ENCODE measurements at regions not wholly inside any gene's neighbourhood (a gene's known extent, or its start where the extent isn't known, plus 50 kb on each side); places are given as distances from the start of the nearest gene placed in this dataset.
"Not testable (repeated sequence)": the region's sequence is repeated elsewhere in the genome, so short reads cannot be mapped to it uniquely, and the experiment has no call there.

DNA sequence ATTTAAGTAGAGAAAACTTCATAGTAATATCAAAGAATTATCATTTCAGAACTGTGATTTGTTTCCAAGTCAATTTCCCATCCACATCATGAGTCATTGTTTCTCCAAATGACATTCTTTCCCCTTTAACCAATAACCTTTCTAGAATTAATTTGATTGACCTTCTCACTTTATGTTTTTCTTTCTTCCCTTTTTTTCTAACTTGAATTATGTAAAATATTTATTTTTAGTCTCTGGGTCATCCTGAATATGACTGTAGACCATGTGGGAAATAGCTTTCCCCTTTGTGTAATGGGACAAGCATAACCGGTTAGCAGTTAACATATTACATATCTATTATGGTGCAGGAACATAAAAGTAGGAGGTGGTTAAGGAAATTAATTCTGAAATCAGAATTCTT is 291.1 kb downstream of the GJA1 start:
- Mint-ChIP-seq H3K4me1 (no peaks in the 10 kb centered on the region), H3K4me3 (no peak overlapping the region), H3K9me3 (peaks cover 0 to 14% (median 4%) of the 10 kb centered on the region in 7 donors), H3K36me3 (no peaks in the 10 kb centered on the region), H3K27me3 (no peaks in the 10 kb centered on the region), H3K27ac (no peak overlapping the region)
- H3K4me3 ChIP-seq (ENCODE audit: low read depth, low read length) = no peak overlapping the region
- no peaks in the 10 kb centered on the region for H3K36me3 ChIP-seq (ENCODE audit: control insufficient read depth, insufficient read depth, low read length)
- H3K27me3 ChIP-seq (ENCODE audit: control insufficient read depth, insufficient read depth, low read length) = no peaks in the 10 kb centered on the region
- ATAC-seq (ENCODE audit: low read depth in 2 of 2) (no peak), DNase-seq (no peak)
- no peaks in the 10 kb centered on the region for H3K4me1 ChIP-seq (ENCODE audit: control insufficient read depth, insufficient read depth, low read length, poor library complexity, severe bottlenecking)
- H3K9me3 ChIP-seq (ENCODE audit: control insufficient read depth in 2 of 2, low read length in 2 of 2) = no peaks in the 10 kb centered on the region
- no peak overlapping the region for H3K27ac ChIP-seq (ENCODE audit: insufficient read depth, low read length, poor library complexity, severe bottlenecking)

DNA sequence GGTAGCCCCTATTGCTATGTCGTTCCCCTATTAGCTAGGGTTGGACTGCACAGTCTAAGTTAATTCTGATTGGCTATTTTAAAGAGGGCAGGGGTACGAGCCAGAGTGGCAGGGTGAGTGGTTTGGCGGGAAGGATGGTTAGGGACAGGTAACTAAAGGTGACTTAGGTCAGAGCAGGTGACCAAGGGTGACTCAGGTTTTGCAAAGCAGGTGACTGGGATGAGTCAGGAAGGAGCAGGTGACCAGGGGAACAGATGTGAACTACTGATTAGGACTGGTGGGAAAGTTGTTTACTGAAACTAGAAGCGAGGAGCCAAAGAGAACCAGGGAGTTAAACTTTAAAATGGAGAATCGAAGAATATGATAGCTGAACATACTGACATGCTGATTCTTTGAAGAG is 295.2 kb downstream of the GJA1 start:
- Mint-ChIP-seq H3K4me3 (no peak overlapping the region), H3K27me3 (no peaks in the 10 kb centered on the region), H3K9me3 (peaks cover 0 to 14% (median 3%) of the 10 kb centered on the region in 7 donors), H3K27ac (no peak overlapping the region), H3K36me3 (no peaks in the 10 kb centered on the region), H3K4me1 (no peaks in the 10 kb centered on the region)
- no peaks in the 10 kb centered on the region for H3K4me1 ChIP-seq (ENCODE audit: control insufficient read depth, insufficient read depth, low read length, poor library complexity, severe bottlenecking)
- H3K27ac ChIP-seq (ENCODE audit: insufficient read depth, low read length, poor library complexity, severe bottlenecking) = no peak overlapping the region
- H3K36me3 ChIP-seq (ENCODE audit: control insufficient read depth, insufficient read depth, low read length) = no peaks in the 10 kb centered on the region
- H3K9me3 ChIP-seq (ENCODE audit: control insufficient read depth in 2 of 2, low read length in 2 of 2) = no peaks in the 10 kb centered on the region
- H3K4me3 ChIP-seq (ENCODE audit: low read depth, low read length) = no peak overlapping the region
- ATAC-seq (ENCODE audit: low read depth in 2 of 2) (no peak), DNase-seq (no peak)
- H3K27me3 ChIP-seq (ENCODE audit: control insufficient read depth, insufficient read depth, low read length) = no peaks in the 10 kb centered on the region

DNA sequence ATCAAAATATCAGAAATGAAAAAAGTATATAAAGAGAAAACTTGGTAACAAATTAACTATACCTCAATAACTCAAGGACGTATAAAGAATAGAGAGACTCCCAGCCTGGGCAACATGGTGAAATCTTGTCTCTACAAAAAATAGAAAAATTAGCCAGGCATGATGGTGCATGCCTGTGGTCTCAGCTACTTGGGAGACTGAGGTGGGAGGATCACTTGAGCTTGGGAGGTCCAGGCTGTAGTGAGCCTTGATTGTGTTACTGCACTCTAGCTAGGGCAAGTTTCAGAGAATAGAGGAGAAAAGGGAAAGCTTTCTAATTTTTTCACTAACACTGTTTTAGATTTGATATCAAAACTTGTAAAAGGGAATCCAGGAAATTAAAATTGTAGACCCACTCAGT is 295.9 kb downstream of the GJA1 start:
- no peaks in the 10 kb centered on the region for H3K4me1 ChIP-seq (ENCODE audit: control insufficient read depth, insufficient read depth, low read length, poor library complexity, severe bottlenecking)
- H3K9me3 ChIP-seq (ENCODE audit: control insufficient read depth in 2 of 2, low read length in 2 of 2) = no peaks in the 10 kb centered on the region
- no peaks in the 10 kb centered on the region for H3K4me1 Mint-ChIP-seq
- H3K36me3 ChIP-seq (ENCODE audit: control insufficient read depth, insufficient read depth, low read length) = no peaks in the 10 kb centered on the region
- no peaks in the 10 kb centered on the region for H3K27me3 Mint-ChIP-seq
- peaks cover 0 to 14% (median 3%) of the 10 kb centered on the region in 7 donors for H3K9me3 Mint-ChIP-seq
- H3K27ac ChIP-seq (ENCODE audit: insufficient read depth, low read length, poor library complexity, severe bottlenecking) = no peak overlapping the region
- no peak overlapping the region for H3K4me3 ChIP-seq (ENCODE audit: low read depth, low read length)
- H3K27me3 ChIP-seq (ENCODE audit: control insufficient read depth, insufficient read depth, low read length) = no peaks in the 10 kb centered on the region
- ATAC-seq (ENCODE audit: low read depth in 2 of 2) (no peak), DNase-seq (no peak)
- no peak overlapping the region for H3K27ac Mint-ChIP-seq
- H3K36me3 Mint-ChIP-seq = no peaks in the 10 kb centered on the region
- no peak overlapping the region for H3K4me3 Mint-ChIP-seq

DNA sequence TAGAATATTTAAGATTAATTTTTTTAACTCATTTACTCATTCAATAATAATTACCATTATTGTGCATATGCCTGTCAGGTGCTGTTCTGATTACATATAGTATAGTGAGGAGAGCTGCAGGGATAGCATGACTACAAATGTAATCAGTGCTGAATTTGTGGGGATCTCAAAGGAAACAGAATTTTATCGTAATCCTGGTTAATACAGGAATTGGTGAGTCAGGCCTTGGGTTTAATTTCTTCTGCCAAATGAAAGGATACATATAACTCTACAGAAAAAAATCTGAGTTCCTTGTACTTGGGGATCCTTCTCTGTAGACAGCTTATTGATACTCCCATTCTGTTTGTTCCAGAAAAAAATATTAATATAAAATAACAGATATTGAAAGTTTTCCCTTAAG is 297.2 kb downstream of the GJA1 start:
- no peaks in the 10 kb centered on the region for H3K36me3 ChIP-seq (ENCODE audit: control insufficient read depth, insufficient read depth, low read length)
- no peaks in the 10 kb centered on the region for H3K27me3 ChIP-seq (ENCODE audit: control insufficient read depth, insufficient read depth, low read length)
- Mint-ChIP-seq H3K4me1 (no peaks in the 10 kb centered on the region), H3K27me3 (no peaks in the 10 kb centered on the region), H3K27ac (no peak overlapping the region), H3K9me3 (peaks cover 0 to 14% (median 3%) of the 10 kb centered on the region in 7 donors), H3K36me3 (no peaks in the 10 kb centered on the region), H3K4me3 (no peak overlapping the region)
- no peaks in the 10 kb centered on the region for H3K4me1 ChIP-seq (ENCODE audit: control insufficient read depth, insufficient read depth, low read length, poor library complexity, severe bottlenecking)
- H3K27ac ChIP-seq (ENCODE audit: insufficient read depth, low read length, poor library complexity, severe bottlenecking) = no peak overlapping the region
- H3K9me3 ChIP-seq (ENCODE audit: control insufficient read depth in 2 of 2, low read length in 2 of 2) = no peaks in the 10 kb centered on the region
- ATAC-seq (ENCODE audit: low read depth in 2 of 2) = no peak
- H3K4me3 ChIP-seq (ENCODE audit: low read depth, low read length) = no peak overlapping the region
- DNase-seq = no peak

DNA sequence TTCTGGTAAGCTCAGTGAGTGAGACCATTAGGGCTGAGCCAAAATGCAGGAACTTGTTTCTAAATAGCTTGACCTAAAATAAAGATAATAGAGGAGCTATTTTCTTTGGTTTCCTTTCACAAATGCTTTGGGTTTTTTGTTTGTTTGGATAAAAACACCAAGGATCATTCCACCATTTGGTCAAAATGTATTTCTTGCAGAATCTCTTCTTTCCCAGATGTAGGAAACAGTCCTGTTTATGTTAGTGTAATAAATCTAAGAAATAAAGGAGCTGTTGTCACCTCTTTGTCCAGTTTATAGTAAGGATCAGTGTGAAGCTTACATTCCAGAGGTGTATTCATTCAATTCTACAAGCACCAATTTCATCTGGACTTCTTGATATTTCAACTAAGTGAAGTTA is 297.8 kb downstream of the GJA1 start:
- H3K9me3 ChIP-seq (ENCODE audit: control insufficient read depth in 2 of 2, low read length in 2 of 2) = no peaks in the 10 kb centered on the region
- Mint-ChIP-seq H3K4me1 (no peaks in the 10 kb centered on the region), H3K36me3 (no peaks in the 10 kb centered on the region), H3K27ac (no peak overlapping the region), H3K4me3 (no peak overlapping the region), H3K9me3 (peaks cover 0 to 14% (median 5%) of the 10 kb centered on the region in 7 donors), H3K27me3 (no peaks in the 10 kb centered on the region)
- DNase-seq = no peak
- H3K27ac ChIP-seq (ENCODE audit: insufficient read depth, low read length, poor library complexity, severe bottlenecking) = no peak overlapping the region
- H3K4me1 ChIP-seq (ENCODE audit: control insufficient read depth, insufficient read depth, low read length, poor library complexity, severe bottlenecking) = no peaks in the 10 kb centered on the region
- no peak overlapping the region for H3K4me3 ChIP-seq (ENCODE audit: low read depth, low read length)
- ATAC-seq (ENCODE audit: low read depth in 2 of 2) = no peak
- H3K36me3 ChIP-seq (ENCODE audit: control insufficient read depth, insufficient read depth, low read length) = no peaks in the 10 kb centered on the region
- no peaks in the 10 kb centered on the region for H3K27me3 ChIP-seq (ENCODE audit: control insufficient read depth, insufficient read depth, low read length)

DNA sequence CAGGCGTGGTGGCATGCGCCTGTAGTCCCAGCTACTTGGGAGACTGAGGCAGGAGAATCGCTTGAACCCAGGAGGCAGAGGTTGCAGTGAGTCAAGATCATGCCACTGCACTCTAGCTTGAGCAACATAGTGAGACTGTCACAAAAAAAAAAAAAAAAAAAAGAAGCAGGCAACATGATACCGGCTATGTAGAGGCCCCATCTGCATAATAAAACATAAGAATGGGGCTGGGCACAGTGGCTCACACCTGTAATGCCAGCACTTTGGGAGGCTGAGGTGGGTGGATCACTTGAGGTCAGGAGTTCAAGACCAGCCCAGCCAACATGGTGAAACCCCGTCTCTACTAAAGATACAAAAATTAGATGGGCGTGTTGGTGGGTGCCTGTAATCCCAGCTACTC is 304.7 kb downstream of the GJA1 start:
- H3K27ac ChIP-seq (ENCODE audit: insufficient read depth, low read length, poor library complexity, severe bottlenecking); H3K36me3 Mint-ChIP-seq; H3K4me1 ChIP-seq (ENCODE audit: control insufficient read depth, insufficient read depth, low read length, poor library complexity, severe bottlenecking); H3K9me3 Mint-ChIP-seq; H3K27me3 Mint-ChIP-seq; ATAC-seq (ENCODE audit: low read depth in 2 of 2); H3K4me1 Mint-ChIP-seq; H3K36me3 ChIP-seq (ENCODE audit: control insufficient read depth, insufficient read depth, low read length); H3K27me3 ChIP-seq (ENCODE audit: control insufficient read depth, insufficient read depth, low read length); H3K4me3 ChIP-seq (ENCODE audit: low read depth, low read length); H3K4me3 Mint-ChIP-seq; DNase-seq; H3K27ac Mint-ChIP-seq; H3K9me3 ChIP-seq (ENCODE audit: control insufficient read depth in 2 of 2, low read length in 2 of 2): not testable (repeated sequence)

DNA sequence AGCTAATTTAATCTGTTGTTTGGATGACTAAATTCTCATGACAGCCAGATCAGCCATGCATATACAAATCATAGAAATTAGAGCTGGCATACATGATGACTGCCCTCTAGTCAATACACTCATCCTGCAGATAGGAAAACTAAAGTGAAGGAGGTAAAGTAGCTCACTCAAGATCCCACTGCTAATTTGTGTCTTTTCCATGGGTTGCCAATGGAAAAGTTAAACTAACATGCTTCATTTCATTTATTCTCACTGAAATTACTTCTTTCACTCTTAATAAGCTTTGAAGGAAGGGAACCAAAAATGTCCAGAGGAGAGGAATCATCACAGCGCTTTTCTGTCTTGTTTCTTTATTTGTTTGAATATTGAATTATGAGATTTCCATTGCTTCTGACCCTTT is 308.2 kb downstream of the GJA1 start:
- ATAC-seq (ENCODE audit: low read depth in 2 of 2) = no peak
- H3K9me3 Mint-ChIP-seq = peaks cover 0 to 2% (median 0%) of the 10 kb centered on the region in 7 donors
- no peak overlapping the region for H3K27ac ChIP-seq (ENCODE audit: insufficient read depth, low read length, poor library complexity, severe bottlenecking)
- H3K27me3 ChIP-seq (ENCODE audit: control insufficient read depth, insufficient read depth, low read length) = no peaks in the 10 kb centered on the region
- no peak for DNase-seq
- no peaks in the 10 kb centered on the region for H3K4me1 ChIP-seq (ENCODE audit: control insufficient read depth, insufficient read depth, low read length, poor library complexity, severe bottlenecking)
- H3K4me3 Mint-ChIP-seq = no peak overlapping the region
- H3K36me3 Mint-ChIP-seq = no peaks in the 10 kb centered on the region
- H3K27ac Mint-ChIP-seq = no peak overlapping the region
- no peaks in the 10 kb centered on the region for H3K27me3 Mint-ChIP-seq
- H3K36me3 ChIP-seq (ENCODE audit: control insufficient read depth, insufficient read depth, low read length) = no peaks in the 10 kb centered on the region
- H3K4me1 Mint-ChIP-seq = no peaks in the 10 kb centered on the region
- H3K9me3 ChIP-seq (ENCODE audit: control insufficient read depth in 2 of 2, low read length in 2 of 2) = peaks cover 0 to 1% of the 10 kb centered on the region in 2 experiments
- no peak overlapping the region for H3K4me3 ChIP-seq (ENCODE audit: low read depth, low read length)

DNA sequence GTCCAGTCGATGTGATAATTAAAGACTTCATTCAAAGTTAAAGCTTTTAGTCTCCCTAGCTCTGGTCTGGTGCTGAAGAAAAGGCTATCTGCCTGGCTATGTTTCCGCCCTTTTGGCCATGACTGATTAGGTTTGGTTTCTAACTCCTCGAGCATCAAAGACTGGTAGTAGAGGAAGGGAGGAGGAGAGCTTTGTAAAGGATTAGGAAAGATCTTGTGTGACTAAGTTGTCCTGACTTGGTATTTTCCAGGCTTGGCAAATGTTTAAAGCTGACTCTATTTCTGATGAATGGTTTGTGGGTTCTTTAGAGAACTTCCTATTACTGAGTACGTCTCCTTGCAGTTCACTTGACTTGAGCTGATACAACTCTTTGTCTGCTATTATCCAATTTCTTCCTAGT is 312.9 kb downstream of the GJA1 start:
- no peak overlapping the region for H3K27ac ChIP-seq (ENCODE audit: insufficient read depth, low read length, poor library complexity, severe bottlenecking)
- Mint-ChIP-seq H3K27ac (no peak overlapping the region), H3K4me3 (no peak overlapping the region), H3K36me3 (no peaks in the 10 kb centered on the region), H3K4me1 (no peaks in the 10 kb centered on the region), H3K27me3 (no peaks in the 10 kb centered on the region), H3K9me3 (peaks cover 0 to 2% (median 0%) of the 10 kb centered on the region in 7 donors)
- no peak for DNase-seq
- no peaks in the 10 kb centered on the region for H3K4me1 ChIP-seq (ENCODE audit: control insufficient read depth, insufficient read depth, low read length, poor library complexity, severe bottlenecking)
- no peaks in the 10 kb centered on the region for H3K36me3 ChIP-seq (ENCODE audit: control insufficient read depth, insufficient read depth, low read length)
- no peaks in the 10 kb centered on the region for H3K27me3 ChIP-seq (ENCODE audit: control insufficient read depth, insufficient read depth, low read length)
- peaks cover 0 to 1% of the 10 kb centered on the region in 2 experiments for H3K9me3 ChIP-seq (ENCODE audit: control insufficient read depth in 2 of 2, low read length in 2 of 2)
- no peak overlapping the region for H3K4me3 ChIP-seq (ENCODE audit: low read depth, low read length)
- ATAC-seq (ENCODE audit: low read depth in 2 of 2) = no peak

Data from CD4-positive, CD25-positive, alpha-beta regulatory T cell (primary cell).